ENCODE measurements at regions not wholly inside any gene's neighbourhood (a gene's known extent, or its start where the extent isn't known, plus 50 kb on each side); places are given as distances from the start of the nearest gene placed in this dataset.

DNA sequence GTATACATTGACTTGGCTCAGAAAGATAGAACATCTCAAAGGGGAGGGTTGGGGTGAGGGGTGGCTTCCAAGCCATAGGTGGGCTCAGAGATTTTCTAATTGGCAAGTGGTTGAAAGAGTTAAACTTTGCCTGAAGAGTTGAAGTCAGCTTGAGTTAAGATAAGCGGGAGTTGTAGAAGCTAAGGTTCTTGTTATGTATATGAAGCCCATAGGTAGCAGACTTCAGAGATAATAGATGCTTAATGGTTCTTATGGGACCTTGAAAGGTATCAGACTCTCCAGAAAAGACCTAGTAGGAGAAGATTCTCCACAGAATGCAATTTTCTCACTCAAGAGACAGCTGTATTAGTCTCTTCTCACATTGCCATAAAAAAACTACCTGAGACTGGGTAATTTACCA lies 599.1 kb upstream of the CPEB2 start:
- no peaks in the 10 kb centered on the region for H3K9me1 ChIP-seq (ENCODE audit: control insufficient read depth, extremely low read depth, insufficient read depth, low read length)
- FAIRE-seq (no peak), DNase-seq (ENCODE audit: low read depth, low spot score) (no peak)
- H3K9me3 ChIP-seq (ENCODE audit: control insufficient read depth, low read depth, low read length): no peaks in the 10 kb centered on the region
- H3K4me1 ChIP-seq (ENCODE audit: control insufficient read depth, extremely low read depth, insufficient read depth, low read length): no peaks in the 10 kb centered on the region
- H3K9ac ChIP-seq (ENCODE audit: control insufficient read depth, extremely low read depth, insufficient read depth, low read length): no peak overlapping the region
- H3K79me2 ChIP-seq (ENCODE audit: control insufficient read depth, insufficient read depth, low read length): no peaks in the 10 kb centered on the region
- no peak overlapping the region for H3K4me3 ChIP-seq (ENCODE audit: control insufficient read depth in 2 of 3, extremely low read depth in 1 of 3, insufficient read depth in 2 of 3, low read depth in 1 of 3, low read length in 3 of 3)
- no peak overlapping the region for H3K27ac ChIP-seq (ENCODE audit: control insufficient read depth, insufficient read depth, low read length)
- H4K20me1 ChIP-seq (ENCODE audit: control insufficient read depth, extremely low read depth, insufficient read depth, low read length): no peaks in the 10 kb centered on the region
- no peak overlapping the region for H3K4me2 ChIP-seq (ENCODE audit: control insufficient read depth, extremely low read depth, insufficient read depth, low read depth, low read length)
- dilution Hi-C loops (cut with MboI; ENCODE audit: extremely low pct_ligation_motif_present, low sequenced_read_pairs): no loop called here
- no peak overlapping the region for H2AFZ ChIP-seq (ENCODE audit: control insufficient read depth, low read length)
- TF ChIP-seq EZH2 (IDR thresholded peaks at IDR 0.05; ENCODE audit: low read length): no peak
- TF ChIP-seq, protein P1, sequence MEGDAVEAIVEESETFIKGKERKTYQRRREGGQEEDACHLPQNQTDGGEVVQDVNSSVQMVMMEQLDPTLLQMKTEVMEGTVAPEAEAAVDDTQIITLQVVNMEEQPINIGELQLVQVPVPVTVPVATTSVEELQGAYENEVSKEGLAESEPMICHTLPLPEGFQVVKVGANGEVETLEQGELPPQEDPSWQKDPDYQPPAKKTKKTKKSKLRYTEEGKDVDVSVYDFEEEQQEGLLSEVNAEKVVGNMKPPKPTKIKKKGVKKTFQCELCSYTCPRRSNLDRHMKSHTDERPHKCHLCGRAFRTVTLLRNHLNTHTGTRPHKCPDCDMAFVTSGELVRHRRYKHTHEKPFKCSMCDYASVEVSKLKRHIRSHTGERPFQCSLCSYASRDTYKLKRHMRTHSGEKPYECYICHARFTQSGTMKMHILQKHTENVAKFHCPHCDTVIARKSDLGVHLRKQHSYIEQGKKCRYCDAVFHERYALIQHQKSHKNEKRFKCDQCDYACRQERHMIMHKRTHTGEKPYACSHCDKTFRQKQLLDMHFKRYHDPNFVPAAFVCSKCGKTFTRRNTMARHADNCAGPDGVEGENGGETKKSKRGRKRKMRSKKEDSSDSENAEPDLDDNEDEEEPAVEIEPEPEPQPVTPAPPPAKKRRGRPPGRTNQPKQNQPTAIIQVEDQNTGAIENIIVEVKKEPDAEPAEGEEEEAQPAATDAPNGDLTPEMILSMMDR (optimal IDR thresholded peaks at IDR 0.05 in 1 of 3, IDR thresholded peaks at IDR 0.05 in 1 of 3, conservative IDR thresholded peaks at IDR 0.05 in 1 of 3; ENCODE audit: extremely low read depth in 1 of 3, insufficient read depth in 2 of 3, low read length in 3 of 3): no peak
- H3K27me3 ChIP-seq (ENCODE audit: control insufficient read depth, extremely low read depth, insufficient read depth, low read length): no peaks in the 10 kb centered on the region
- no peaks in the 10 kb centered on the region for H3K36me3 ChIP-seq (ENCODE audit: control insufficient read depth in 2 of 2, extremely low read depth in 1 of 2, insufficient read depth in 2 of 2, low read length in 2 of 2)

DNA sequence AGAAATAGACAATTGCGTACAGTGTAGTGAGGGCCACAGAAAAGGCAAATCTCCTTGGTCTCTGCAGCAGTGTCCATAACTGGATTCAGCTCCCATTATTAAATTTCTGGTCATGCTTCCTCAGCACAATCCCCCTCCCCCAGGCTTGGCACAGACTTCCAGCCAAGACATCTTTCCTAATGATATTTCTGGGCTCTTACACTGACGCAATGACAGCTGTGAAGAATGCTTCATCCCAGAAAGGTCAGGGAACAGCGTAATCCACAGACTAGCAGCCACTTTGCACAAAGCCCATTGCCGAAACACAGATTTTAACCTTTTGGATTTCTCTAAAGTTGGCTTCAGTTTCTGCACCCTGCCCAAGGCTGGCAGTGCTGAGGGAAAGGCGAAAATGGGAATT lies 597.6 kb upstream of the CPEB2 start:
- no peak for FAIRE-seq
- dilution Hi-C loops (cut with MboI; ENCODE audit: extremely low pct_ligation_motif_present, low sequenced_read_pairs): no loop called here

More for the DNA sequence above, 597.6 kb upstream of the CPEB2 start:
- no peaks in the 10 kb centered on the region for H3K27me3 ChIP-seq (ENCODE audit: control insufficient read depth, extremely low read depth, insufficient read depth, low read length)
- H3K79me2 ChIP-seq (ENCODE audit: control insufficient read depth, insufficient read depth, low read length): no peaks in the 10 kb centered on the region
- no peak overlapping the region for H3K9ac ChIP-seq (ENCODE audit: control insufficient read depth, extremely low read depth, insufficient read depth, low read length)
- no peaks in the 10 kb centered on the region for H3K4me1 ChIP-seq (ENCODE audit: control insufficient read depth, extremely low read depth, insufficient read depth, low read length)
- no peak overlapping the region for H3K4me3 ChIP-seq (ENCODE audit: control insufficient read depth in 2 of 3, extremely low read depth in 1 of 3, insufficient read depth in 2 of 3, low read depth in 1 of 3, low read length in 3 of 3)
- H3K9me3 ChIP-seq (ENCODE audit: control insufficient read depth, low read depth, low read length): no peaks in the 10 kb centered on the region
- TF ChIP-seq, protein P1 (optimal IDR thresholded peaks at IDR 0.05 in 1 of 3, IDR thresholded peaks at IDR 0.05 in 1 of 3, conservative IDR thresholded peaks at IDR 0.05 in 1 of 3; ENCODE audit: extremely low read depth in 1 of 3, insufficient read depth in 2 of 3, low read length in 3 of 3): no peak
- TF ChIP-seq EZH2 (IDR thresholded peaks at IDR 0.05; ENCODE audit: low read length): no peak
- no peak overlapping the region for H2AFZ ChIP-seq (ENCODE audit: control insufficient read depth, low read length)
- H3K36me3 ChIP-seq (ENCODE audit: control insufficient read depth in 2 of 2, extremely low read depth in 1 of 2, insufficient read depth in 2 of 2, low read length in 2 of 2): no peaks in the 10 kb centered on the region
- no peak overlapping the region for H3K4me2 ChIP-seq (ENCODE audit: control insufficient read depth, extremely low read depth, insufficient read depth, low read depth, low read length)
- no peak for DNase-seq (ENCODE audit: low read depth, low spot score)
- H3K27ac ChIP-seq (ENCODE audit: control insufficient read depth, insufficient read depth, low read length): no peak overlapping the region
- H4K20me1 ChIP-seq (ENCODE audit: control insufficient read depth, extremely low read depth, insufficient read depth, low read length): no peaks in the 10 kb centered on the region
- no peaks in the 10 kb centered on the region for H3K9me1 ChIP-seq (ENCODE audit: control insufficient read depth, extremely low read depth, insufficient read depth, low read length)
